Skeletal muscle cell (primary cell): ENCODE measurements at regions not wholly inside any gene's neighbourhood (a gene's known extent, or its start where the extent isn't known, plus 50 kb on each side); places are given as distances from the start of the nearest gene placed in this dataset.

ENCODE experiments used
- DNase-seq: peaks from one replicate; pipeline ENCODE4 v3.0.0-alpha.2; 2010; ENCODE audit warnings: low read depth
- H3K4me3 ChIP-seq: 2 replicates; pipeline ENCODE4 v1.5.1; 2011; ENCODE audit warnings: low read depth, mild to moderate bottlenecking, control low read depth, low read length, moderate library complexity

GRCh38 chr10:24793648-24794379, 70.1 kb upstream of the ARHGAP21 start:
- DNase-seq: peak; percentile 17
- no peak overlapping the region for H3K4me3 ChIP-seq

GRCh38 chr10:24792638-24793037, 69.0 kb upstream of the ARHGAP21 start:
- DNase-seq: no peak
- H3K4me3 ChIP-seq: no peak overlapping the region

- no peak for DNase-seq
- H3K4me3 ChIP-seq: no peak overlapping the region
Observed at GRCh38 chr10:24791084-24791726, 67.5 kb upstream of the ARHGAP21 start.

DNA sequence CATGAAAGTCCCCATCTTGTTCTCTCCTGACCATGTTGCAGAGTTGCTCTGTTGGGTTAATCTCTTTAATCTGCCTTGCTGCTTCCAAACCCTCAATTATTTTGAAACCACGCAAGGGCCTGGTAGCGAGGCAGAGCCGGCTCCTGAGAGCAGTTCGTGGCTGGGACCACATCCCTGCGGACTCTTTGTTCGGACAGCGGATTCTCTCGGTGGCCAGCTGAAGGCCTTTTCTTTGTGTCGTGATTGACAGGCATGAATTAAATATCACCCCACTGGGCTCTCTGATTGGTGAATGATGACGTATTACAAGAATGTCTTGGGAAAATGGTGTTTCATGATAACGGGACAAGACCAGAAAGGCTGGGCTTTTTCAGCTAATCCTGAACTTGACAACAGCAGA, 66.9 kb upstream of the ARHGAP21 start:
- no peak for DNase-seq
- no peak overlapping the region for H3K4me3 ChIP-seq

- no peak overlapping the region for H3K4me3 ChIP-seq
- no peak for DNase-seq
Observed at GRCh38 chr10:24790073-24790472, 66.4 kb upstream of the ARHGAP21 start.

GRCh38 chr10:24784923-24785322, 61.2 kb upstream of the ARHGAP21 start:
- DNase-seq: no peak
- H3K4me3 ChIP-seq: no peak overlapping the region

GRCh38 chr10:24784061-24784460, 60.4 kb upstream of the ARHGAP21 start:
- no peak for DNase-seq
- no peak overlapping the region for H3K4me3 ChIP-seq

- H3K4me3 ChIP-seq: no peak overlapping the region
- no peak for DNase-seq
Observed at GRCh38 chr10:24783504-24783903, 59.8 kb upstream of the ARHGAP21 start.

DNA sequence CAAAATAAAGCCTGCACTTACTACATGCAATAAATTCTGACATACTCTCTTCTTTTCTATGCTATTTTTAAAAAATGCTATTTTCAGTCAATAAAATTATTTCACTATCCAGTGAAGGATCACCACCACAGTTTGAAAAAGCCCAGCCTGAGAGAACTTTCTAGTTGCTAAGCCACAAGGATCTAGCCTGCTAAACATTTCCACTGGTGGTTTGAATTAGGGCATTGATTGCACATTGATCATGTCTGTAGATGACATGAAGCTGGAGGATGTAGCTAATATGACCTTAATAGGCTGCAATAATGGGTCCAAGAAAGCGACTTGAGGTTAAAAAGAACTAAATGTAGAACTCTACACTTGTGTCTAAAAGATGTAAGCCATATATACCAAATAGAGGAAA, 56.0 kb upstream of the ARHGAP21 start:
- H3K4me3 ChIP-seq: no peak overlapping the region
- no peak for DNase-seq

DNA sequence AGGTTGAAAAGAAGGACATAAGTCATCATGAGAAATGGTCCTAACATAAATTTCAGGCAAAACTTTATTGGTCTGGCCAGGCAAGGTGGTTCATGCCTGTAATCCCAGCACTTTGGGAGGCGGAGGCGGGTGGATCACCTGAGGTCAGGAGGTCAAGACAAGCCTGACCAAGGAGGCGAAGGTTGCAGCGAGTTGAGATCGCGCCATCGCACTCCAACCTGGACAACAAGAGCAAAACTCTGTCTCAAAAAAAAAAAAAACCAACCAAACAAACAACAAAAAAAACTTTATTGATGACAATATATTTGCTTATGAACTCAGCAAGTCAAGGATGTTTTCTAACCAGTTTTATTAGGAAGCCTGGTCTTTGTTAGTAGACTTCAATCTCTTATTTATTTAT, 54.6 kb upstream of the ARHGAP21 start:
- no peak overlapping the region for H3K4me3 ChIP-seq
- no peak for DNase-seq

GRCh38 chr10:24777196-24777595, 53.5 kb upstream of the ARHGAP21 start:
- DNase-seq: no peak
- no peak overlapping the region for H3K4me3 ChIP-seq

- DNase-seq: no peak
- H3K4me3 ChIP-seq: no peak overlapping the region
Observed at GRCh38 chr10:24773939-24774589, 50.4 kb upstream of the ARHGAP21 start.
